ENCODE measurements at regions not wholly inside any gene's neighbourhood (a gene's known extent, or its start where the extent isn't known, plus 50 kb on each side); places are given as distances from the start of the nearest gene placed in this dataset.
"Not testable (repeated sequence)": the region's sequence is repeated elsewhere in the genome, so short reads cannot be mapped to it uniquely, and the experiment has no call there.

DNA sequence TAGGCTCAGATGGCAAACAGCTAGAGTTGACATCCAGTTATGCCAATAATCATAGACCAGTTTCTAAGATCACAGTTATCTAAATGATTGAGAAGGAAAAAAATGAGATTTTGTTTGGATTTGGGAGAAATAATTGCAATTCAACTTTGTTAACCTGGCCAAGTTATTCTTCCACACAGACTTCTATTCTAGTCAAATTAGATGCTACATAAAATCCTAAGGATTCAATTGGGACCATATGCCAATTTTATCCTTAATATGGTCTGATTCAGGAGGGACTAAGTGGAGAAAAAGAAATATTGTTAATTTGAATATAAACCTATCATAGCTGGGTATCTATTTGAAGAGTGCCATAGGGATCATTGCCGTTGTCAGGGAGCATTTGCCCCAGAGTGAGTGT is 178.3 kb upstream of the SLC7A11 start:
- DNase-seq, result no peak

DNA sequence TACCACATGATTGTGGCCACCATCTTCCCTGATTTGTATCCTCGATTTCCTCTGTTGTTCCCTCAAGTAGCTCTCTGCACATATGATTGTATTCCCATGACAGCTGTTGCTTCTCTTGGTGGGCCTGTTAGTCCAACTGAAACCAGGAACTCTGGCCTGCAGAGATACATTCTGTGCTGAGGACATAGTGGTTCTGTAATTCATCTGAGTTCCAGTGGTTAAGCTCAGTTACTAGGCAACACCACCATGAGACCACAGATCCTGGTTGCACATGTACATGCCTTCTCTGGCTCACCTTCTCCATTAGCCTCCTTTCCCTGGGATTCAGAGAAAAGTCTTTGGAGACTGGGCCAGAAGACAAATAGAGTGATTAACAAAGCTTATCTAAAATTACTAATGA is 172.1 kb upstream of the SLC7A11 start:
- DNase-seq, result no peak

DNA sequence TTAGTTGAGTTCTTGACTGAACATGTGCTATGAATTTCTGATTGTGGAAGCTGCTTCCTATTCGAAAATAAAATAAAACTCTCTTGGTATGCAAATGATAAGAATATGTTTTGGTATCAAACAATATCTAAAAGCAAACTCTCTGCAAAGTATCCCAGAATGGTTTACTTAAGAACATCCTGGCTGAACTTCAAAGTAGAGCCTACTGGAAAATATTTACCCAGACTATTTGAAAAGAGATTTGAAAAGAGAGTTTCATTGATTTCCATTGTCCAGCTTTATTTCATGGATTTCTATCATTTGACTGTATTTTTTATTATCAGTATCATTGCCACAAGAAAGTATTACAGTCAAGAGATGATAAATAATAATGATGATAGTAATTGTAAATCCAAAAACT is 171.1 kb upstream of the SLC7A11 start:
- no peak for DNase-seq

DNA sequence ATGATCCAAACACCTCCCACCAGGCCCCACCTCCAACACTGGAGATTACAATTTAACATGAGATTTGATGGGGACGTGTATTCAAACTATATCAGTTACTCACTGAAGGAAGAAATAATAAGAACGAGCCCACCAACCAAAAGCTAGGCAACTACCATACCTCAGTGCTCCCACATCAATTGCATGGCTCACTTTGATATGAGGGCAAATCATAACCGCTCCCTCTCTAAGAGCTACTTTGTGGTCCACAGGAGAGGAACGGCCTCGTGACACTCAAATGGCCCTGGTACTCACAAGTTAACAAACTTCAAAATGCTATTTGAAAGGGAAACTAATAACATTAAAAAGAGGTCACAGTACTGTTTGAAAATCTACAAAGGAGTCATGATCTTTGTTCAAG is 170.7 kb upstream of the SLC7A11 start:
- no peak for DNase-seq

DNA sequence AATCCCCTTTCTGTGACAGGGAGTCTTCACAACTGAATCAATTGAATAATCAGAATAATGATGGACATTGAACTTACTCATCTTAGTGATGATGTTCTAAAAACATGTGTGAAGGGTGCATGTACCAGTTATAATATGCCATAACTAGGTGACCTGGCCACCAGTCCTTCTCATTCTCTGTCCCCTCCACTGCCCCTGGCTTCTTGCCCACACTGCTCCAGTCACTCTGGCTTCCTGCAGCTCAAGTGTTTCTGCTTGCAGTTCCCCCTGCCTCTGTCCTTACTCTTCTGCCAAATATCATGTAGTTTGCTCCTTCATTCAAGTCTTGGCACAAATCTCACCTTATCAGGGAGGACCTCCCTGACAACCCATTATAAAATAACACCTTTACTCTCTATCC is 168.1 kb upstream of the SLC7A11 start:
- no peak for DNase-seq

DNA sequence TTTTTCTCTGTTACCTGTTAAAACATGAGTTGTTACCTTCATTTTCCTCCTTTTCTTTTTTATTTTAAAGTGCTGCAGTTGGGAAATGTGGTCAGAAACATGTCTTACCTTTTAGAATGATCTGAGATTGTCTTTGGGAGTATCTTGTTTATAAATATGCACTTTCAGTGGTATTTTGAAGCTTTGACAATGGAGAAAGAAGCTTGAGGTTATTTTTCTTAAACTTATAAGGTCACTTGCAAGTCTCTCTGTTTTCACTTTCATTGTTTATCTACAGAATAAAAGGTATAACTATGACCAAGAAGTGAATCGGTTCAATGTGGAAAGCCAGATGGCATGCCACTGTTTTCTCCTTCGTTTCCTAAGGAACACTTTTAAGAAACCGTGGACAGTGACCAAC is 167.5 kb upstream of the SLC7A11 start:
- DNase-seq, result no peak

DNA sequence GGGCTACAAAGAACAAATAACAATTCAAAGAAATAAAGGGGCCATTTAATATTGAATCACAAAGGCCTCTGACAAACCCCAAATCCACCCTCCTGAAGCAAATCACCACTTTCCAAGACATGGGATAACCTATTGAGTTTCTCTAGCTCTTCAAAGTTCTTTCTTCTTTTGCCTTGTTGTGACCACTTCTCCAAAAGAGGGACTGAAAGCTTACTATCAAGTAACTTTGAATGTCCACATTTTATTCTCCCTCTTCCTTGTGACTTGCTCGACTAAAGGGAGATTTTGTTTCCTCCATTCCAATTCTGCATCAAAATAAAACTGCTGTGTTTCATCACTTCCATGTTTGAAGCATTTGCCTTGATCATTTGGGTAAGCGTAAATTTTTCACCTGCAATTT is 166.6 kb upstream of the SLC7A11 start:
- DNase-seq, result peak in 1 of 3 donors; percentile 38

DNA sequence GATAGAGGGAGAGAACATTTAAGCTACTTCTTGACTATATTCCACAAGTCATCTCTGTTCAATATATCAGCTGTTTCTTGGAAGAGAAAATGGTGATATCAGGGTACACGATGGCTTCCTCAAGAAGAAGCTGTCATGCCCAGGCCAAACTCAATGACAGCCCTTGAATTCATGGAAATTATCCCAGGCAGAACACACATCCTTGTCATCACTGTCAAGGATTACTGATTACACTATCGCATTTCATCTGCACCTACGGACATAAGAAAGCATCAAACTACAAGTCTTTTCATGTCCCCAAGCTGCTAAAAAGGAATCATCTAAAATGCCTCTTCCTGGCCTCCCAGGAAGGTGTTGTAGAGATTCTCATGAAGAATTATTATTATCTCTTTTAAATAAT is 165.2 kb upstream of the SLC7A11 start:
- DNase-seq, result no peak

DNA sequence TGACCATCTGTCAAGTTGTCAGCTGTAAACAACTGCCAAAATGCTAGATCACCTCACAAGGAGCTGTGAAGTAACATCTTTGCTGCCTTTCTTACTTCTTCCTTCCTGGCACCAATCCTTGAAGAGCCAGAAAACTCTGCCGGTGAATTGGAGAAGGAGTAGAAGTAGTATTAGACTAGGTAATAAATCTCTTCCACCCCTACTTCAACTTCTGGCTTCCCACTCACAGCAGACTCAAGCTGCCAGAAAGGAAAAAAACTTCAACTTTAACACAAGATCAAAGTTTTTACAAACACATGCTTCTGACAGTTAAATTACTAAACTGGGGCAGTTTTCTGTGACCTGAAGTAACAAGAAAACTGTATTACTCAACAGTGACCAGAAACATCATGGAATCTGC is 164.7 kb upstream of the SLC7A11 start:
- DNase-seq, result peak; percentile 30 to 75 (median 70)

DNA sequence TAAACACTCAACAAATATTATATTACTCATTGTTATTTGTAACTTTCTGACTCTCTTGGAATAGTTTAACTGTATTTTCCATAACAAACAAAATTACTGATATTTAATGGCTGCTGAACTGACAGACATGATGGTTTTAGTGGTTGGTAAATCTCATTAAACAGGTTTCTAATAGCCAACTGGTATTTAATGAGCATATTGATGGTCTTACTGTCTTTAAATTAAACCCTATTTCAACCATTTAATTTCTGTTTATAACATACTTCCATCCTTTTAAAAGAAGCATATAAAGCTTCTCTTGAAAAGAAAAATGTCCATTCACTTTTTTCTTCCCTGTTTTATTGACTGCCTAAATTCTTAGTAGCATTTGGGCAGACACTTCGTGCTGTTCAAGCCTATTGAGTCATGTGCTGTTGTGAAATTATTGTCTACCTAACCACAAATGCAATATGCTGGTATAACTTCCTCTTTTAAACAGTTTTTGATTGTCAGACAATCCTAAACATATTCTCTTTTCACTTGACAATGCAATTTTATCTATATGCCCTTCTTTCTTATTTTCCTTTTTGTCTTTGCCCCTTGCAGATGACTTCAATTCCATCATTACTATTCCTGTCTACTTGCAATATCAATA is 163.9 kb upstream of the SLC7A11 start:
- DNase-seq, result peak; percentile 78 to 96 (median 95)

DNA sequence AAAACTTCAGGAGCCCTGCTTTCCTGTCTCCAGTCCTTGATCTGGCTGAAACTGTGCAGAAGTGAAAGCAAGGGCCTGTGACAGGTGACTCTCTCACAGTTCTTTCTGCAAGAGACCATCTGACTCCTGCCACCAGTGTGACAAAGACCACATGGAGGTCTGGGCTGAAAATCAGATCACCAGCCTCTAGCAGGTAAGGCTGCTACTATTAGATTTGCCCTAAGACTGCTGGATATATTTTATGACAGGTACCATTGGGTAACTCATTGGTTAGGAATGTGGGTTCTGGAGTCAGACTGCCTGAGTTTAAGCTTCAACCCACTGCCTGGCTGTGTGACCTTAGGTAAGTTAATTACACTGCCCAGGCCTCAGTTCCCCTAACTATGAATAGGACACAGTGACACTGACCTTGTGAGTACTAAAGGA is 163.3 kb upstream of the SLC7A11 start:
- DNase-seq, result peak in 1 of 3 donors; percentile 31

DNA sequence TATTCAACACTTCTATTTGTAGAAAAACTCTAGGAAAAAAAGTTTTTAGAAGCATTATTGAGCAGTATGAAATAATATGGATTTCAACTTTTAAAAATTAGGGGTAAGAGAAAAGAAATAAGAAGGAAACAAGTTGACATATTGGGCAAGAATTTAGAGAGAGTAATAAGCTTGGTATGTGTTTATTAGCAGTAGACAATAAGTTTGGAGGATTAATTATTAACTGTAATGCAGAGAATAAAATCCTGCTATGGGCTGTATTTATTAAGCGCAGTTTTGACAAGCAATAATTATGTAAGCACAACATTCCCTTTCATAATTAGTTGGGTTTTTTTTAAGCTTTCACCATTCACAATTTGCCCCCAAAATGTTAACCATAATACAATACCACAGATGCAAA is 162.7 kb upstream of the SLC7A11 start:
- no peak for DNase-seq

DNA sequence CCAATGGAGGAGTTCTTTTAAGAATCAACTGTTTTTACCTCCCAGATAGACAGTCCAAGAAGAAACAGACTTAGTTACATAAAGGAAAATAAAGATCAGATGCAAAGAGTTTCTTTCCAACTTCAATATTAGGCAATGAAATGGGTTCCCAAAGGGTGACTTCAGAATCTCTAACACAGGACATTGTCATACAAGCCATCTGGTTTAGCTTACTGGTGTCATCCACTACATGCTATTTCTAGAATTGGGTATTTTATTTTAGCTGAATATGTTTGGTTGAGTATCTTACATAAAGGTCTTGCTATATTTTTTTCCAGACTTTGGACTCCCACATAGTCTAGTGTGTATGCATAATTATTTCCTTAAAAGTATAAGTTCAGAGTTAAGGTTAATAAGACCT is 162.1 kb upstream of the SLC7A11 start:
- DNase-seq, result peak in 2 of 3 donors; percentile 37 to 53

DNA sequence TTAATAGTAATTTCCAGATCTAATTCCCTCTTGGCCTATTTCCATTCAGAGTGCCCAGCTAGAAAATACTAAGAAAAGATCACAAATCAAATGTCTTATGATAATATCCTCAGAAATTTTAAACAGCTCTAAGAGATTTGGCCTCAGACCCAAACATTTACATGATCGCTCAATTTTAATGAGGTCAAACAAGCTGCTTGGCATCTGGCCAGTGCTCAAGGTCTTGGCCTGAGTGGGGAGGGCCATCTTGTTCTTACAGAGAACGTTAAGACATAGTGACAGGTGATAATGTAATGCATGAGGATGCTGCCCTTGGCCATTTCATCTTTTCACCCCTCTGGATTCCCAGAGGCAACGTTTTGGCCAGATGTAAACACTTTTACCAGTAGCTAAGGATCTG is 159.2 kb upstream of the SLC7A11 start:
- DNase-seq, result no peak

DNA sequence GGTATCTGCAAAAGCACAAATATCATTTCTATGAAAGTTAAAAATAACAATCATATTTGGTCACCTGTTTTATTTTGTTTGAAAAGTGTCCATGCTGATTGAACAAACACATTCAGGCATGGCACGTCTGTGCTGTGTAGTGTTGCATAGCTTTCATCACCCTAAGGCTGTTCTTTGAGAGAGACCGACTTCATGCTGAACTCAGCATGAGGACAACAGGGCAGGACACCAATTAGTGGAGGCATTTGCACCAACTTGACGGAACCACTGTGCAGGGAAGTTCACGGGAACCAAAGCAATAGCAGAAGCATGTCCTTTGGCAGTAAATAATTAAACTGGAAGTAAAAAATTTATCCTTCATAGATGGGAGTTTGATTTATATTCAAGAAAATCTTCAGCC is 158.4 kb upstream of the SLC7A11 start:
- DNase-seq, result no peak

DNA sequence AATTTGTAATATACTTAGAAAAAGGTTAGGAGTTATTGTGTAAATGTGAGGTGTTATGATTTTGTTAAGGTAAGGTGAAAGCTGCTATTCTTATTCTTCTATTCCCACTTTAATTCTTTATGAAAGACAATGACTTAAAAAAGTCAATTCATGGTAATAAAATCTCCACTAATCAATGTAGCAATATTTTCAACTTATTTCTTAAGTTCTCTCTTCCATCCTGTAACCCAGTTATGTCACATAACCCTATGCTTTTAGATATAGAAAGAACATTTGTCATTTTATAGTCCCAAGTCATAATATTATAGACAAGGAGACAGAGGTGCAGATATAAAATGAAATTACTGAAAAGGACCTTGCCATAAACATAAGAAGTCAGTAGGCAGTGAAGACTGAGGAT is 157.9 kb upstream of the SLC7A11 start:
- DNase-seq, result no peak

DNA sequence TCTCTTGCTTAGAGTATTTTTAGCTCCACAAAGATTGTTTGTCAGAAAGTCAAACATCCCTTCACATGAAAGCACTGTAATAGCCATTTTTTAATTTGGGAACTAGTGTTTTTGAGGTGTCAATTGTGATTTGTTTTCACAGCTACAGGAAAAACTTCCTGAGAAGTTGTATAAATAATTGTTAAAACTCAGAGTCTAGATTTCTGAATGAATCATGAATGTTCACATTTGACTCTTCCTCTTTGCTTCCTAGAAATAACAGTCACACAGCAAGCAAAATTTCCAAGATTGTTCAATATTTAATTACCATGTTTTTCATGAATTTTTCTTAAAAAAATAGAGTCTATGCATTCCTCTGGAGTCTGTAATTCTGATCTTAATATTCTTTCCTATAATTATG is 156.9 kb upstream of the SLC7A11 start:
- peak; percentile 40 to 89 (median 86) for DNase-seq

DNA sequence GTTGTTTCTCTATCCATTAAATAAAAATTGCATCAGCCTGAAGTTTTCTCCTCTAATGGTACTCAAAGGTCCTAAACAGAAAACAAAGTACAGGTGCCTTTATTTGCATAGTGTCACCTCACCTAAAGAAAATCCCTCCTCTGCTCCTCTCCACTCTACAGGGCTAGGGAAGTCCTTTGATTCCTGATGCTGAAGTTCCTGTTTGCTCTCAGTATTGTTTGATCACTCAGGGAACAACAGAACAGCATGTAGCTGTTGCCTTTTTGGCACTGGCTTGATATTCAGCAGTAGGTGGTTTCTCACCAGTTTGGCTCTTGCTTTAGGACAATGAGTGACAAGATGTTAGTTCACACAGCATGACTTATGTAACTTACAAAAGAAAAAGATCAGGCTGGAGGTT is 156.2 kb upstream of the SLC7A11 start:
- DNase-seq, result peak; percentile 41 to 61 (median 51)

DNA sequence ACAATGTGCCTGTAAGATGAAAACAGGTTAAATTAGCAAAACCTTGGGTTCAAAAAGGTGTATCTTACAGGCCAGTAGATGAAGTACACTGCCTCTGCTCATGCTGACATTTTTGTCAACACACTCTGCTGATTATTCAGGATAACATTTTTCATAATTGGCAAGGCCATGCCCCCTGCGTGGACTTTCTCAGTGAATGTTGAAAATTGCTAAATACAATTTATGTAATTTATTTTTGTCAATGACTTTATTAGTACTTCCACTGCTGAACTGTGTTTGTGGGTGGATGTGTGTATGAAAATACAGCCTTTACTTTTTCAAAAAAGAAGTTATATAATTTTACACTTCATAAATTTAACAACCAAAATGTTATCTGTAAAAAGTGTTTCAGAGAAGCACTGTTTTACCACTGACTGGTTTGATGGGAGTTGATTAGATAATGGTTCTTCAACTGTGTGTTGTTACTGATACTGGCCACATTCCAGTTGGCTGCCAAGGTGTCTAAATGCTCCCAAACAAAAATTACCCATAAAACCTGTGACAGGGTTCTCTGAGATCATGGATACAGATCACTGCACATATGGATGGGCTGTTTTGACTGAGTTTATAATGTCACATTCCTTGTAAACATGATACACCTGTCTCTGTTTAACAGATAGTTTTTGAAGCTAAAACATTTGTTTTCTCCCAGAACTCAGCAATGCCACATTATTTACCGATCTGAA is 151.9 kb upstream of the SLC7A11 start:
- peak in 2 of 3 donors; percentile 25 to 37 for DNase-seq

DNA sequence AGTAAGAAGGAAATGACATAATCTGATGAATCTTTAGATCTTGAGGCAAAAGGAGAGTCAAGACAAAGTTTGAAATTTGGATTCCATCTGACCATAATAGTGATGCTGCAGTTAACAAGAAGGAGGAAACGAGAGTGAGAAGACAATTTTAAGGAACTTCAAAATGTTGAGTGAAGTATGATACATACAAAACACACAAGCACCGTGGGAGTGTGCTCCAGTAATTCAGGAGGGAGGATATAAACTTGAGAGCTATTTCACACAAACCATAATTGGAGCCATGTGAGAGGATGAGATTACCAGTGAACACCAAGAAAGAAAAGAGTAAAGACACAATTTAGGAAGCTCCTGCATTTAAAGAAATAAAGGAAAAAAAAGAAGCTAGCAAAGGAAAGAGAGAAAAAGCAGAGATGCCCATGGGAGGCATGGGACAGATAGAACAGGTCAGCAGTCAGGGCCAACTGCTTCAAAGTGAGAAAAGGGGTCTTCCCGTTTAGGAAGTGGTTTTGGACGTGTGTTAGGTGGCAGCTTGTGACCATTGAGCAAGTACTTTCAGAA is 150.7 kb upstream of the SLC7A11 start:
- peak; percentile 75 to 93 (median 87) for DNase-seq

DNA sequence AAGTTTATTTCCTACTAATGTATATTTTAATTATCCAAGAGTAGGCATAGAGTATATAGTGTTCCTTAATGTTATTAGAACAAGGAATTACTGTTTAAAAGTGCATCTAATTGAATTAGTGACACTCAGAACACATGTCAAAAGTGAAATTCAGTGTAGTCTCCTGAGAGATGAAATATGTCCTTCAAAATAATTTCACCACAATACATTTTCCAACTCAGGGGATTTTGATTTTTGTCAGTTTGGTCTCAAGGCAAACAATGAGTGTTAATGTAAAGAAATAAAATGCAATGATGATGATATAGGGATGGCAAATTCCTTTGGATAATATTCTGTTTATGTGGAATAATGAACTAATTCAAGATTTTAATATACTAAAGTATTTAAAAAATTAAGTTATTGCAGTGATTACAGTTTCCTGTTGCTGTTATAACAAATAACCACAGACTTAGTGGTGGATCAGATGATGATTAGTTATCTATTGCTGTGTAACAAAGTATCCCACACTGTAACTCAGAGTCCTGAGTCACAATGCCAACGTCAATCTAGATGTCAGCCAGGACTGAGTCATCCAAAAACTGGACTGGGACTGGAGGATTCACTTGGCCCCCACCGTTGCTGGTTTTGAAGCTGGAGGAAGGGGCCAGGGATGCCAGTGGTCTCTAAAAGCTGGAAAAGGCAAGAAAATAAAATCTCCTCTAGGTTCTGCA is 148.0 kb upstream of the SLC7A11 start:
- DNase-seq, result peak; percentile 64 to 86 (median 79)

DNA sequence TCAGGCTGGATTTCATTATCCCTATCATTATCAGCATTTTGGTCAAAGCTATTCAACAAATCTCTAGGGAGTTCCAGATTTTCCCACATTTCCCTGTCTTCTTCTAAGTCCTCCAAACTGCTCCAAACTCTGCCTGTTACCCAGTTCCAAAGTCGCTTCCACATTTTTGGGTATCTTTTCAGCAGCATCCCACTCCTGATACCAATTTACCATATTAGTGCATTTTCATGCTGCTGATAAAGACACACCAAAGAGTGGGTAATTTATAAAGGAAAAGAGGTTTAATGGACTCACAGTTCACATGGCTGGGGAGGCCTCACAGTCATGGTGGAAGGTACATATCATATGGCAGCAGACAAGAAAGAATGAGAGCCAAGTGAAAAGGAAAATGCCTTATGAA is 132.8 kb upstream of the SLC7A11 start:
- no peak for DNase-seq

DNA sequence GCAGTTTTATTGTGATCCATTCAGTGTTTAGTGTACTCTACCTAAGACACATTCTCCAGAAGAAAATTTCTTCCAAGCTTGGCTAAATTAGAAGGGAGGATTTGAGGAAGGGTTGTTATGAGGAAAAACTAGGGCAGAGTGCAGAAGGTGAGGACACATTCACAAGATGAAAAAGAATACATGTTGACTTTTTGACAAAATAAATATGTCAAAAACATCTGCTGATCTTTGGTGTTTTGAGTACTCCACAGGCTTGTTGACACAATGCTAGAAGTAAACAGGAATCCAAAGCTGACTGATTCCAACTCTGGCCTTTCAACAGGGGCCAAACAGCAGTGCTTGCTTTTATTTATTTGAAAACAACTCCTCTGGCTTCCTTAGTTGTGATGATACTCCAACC is 125.8 kb upstream of the SLC7A11 start:
- DNase-seq, result no peak

DNA sequence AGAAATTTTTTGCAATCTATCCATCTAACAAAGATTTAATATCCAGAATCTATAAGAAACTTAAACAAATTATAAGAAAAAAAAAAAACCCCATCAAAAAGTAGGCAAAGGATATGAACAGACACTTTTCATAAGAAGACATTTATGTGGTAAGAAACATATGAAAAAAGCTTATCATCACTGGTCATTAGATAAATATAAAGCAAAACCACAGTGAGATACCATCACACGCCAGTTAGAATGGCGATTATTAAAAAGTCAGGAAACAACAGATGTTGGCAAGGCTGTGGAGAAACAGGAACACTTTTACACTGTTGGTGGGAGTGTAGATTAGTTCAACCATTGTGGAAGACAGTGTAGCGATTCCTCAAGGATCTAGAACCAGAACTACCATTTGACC is 110.3 kb upstream of the SLC7A11 start:
- DNase-seq, result not testable (repeated sequence)
